Lower lobe of right lung (tissue), 2 donors: ENCODE measurements at regions not wholly inside any gene's neighbourhood (a gene's known extent, or its start where the extent isn't known, plus 50 kb on each side); places are given as distances from the start of the nearest gene placed in this dataset.

Source experiments
- ATAC-seq, 2 donors: fragments of 200-7000 bp; cut with Tn5 transposase; one replicate each; pipeline ENCODE4 v1.9.1; 2020 to 2022; ENCODE audit warnings: mild to moderate bottlenecking in 2 of 2, moderate library complexity in 2 of 2
- DNase-seq: peaks from one replicate; pipeline ENCODE4 v3.0.0-alpha.2; 2020
- H3K27ac ChIP-seq: fragments of 200-600 bp; one replicate; pipeline ENCODE4 v1.8.0; 2022
- H3K27me3 ChIP-seq: fragments of 200-600 bp; one replicate; pipeline ENCODE4 v1.8.0; 2022; ENCODE audit warnings: low read depth
- H3K36me3 ChIP-seq: fragments of 200-600 bp; one replicate; pipeline ENCODE4 v1.8.0; 2022; ENCODE audit warnings: mild to moderate bottlenecking
- H3K4me1 ChIP-seq: fragments of 200-600 bp; one replicate; pipeline ENCODE4 v1.8.0; 2022
- H3K4me3 ChIP-seq: fragments of 200-600 bp; one replicate; pipeline ENCODE4 v1.8.0; 2022; ENCODE audit warnings: mild to moderate bottlenecking
- H3K9me3 ChIP-seq: fragments of 200-600 bp; one replicate; pipeline ENCODE4 v1.8.0; 2022
- CTCF ChIP-seq: fragments of 200-600 bp; IDR thresholded peaks from one replicate; pipeline ENCODE4 v1.8.0; 2022; ENCODE audit warnings: antibody characterized with exemption, mild to moderate bottlenecking
- intact Hi-C: fragments of 100-400 bp; cut with DNase I; formaldehyde crosslinking; loops from one replicate; pipeline ENCODE4 v1.11.0; 2022
- donor health status: DM: no; HTN: yes; CAD: no; lungs with severe emphysema.

GRCh38 chr18:68499141-68499540 lies 215.8 kb downstream of the TMX3 start:
- no peaks in the 10 kb centered on the region for H3K27me3 ChIP-seq
- H3K27ac ChIP-seq = no peak overlapping the region
- H3K9me3 ChIP-seq = no peaks in the 10 kb centered on the region
- intact Hi-C loops = no loop called here
- no peak overlapping the region for H3K4me3 ChIP-seq
- DNase-seq (no peak), ATAC-seq (no peak)
- H3K4me1 ChIP-seq = no peaks in the 10 kb centered on the region
- no peak for TF ChIP-seq CTCF
- no peaks in the 10 kb centered on the region for H3K36me3 ChIP-seq

GRCh38 chr18:68498636-68499035 lies 216.3 kb downstream of the TMX3 start:
- Histone ChIP-seq H3K9me3 (no peaks in the 10 kb centered on the region), H3K4me1 (no peaks in the 10 kb centered on the region), H3K36me3 (no peaks in the 10 kb centered on the region), H3K27ac (no peak overlapping the region), H3K4me3 (no peak overlapping the region), H3K27me3 (no peaks in the 10 kb centered on the region)
- no peak for ATAC-seq
- DNase-seq = no peak
- TF ChIP-seq CTCF = no peak
- intact Hi-C loops = no loop called here

- Histone ChIP-seq H3K4me1 (no peaks in the 10 kb centered on the region), H3K27me3 (no peaks in the 10 kb centered on the region), H3K4me3 (no peak overlapping the region), H3K9me3 (no peaks in the 10 kb centered on the region), H3K27ac (no peak overlapping the region), H3K36me3 (no peaks in the 10 kb centered on the region)
- TF ChIP-seq CTCF = no peak
- DNase-seq = no peak
- intact Hi-C loops = no loop called here
- ATAC-seq = no peak
Observed at GRCh38 chr18:68498185-68498584, 216.7 kb downstream of the TMX3 start.

- TF ChIP-seq CTCF = no peak
- intact Hi-C loops = no loop called here
- Histone ChIP-seq H3K36me3 (no peaks in the 10 kb centered on the region), H3K27ac (no peak overlapping the region), H3K9me3 (no peaks in the 10 kb centered on the region), H3K27me3 (no peaks in the 10 kb centered on the region), H3K4me3 (no peak overlapping the region), H3K4me1 (no peaks in the 10 kb centered on the region)
- DNase-seq = no peak
- peak; percentile 72 to 79 for ATAC-seq
Observed at GRCh38 chr18:68494802-68495581, 219.9 kb downstream of the TMX3 start.

GRCh38 chr18:68489013-68489792 lies 225.7 kb downstream of the TMX3 start:
- peak in 1 of 2 donors; percentile 23 for ATAC-seq
- intact Hi-C loops = no loop called here
- TF ChIP-seq CTCF = no peak
- Histone ChIP-seq H3K4me3 (no peak overlapping the region), H3K27ac (no peak overlapping the region), H3K4me1 (no peaks in the 10 kb centered on the region), H3K36me3 (no peaks in the 10 kb centered on the region), H3K9me3 (no peaks in the 10 kb centered on the region), H3K27me3 (no peaks in the 10 kb centered on the region)
- DNase-seq = no peak
